HCT116 (cell line): ENCODE measurements at regions not wholly inside any gene's neighbourhood (a gene's known extent, or its start where the extent isn't known, plus 50 kb on each side); places are given as distances from the start of the nearest gene placed in this dataset.

Experiments
- ATAC-seq: fragments of 200-7000 bp; cut with Tn5 transposase; 2 replicates; pipeline ENCODE4 v1.9.1; 2020; ENCODE audit warnings: mild to moderate bottlenecking, moderate library complexity
- BruUV-seq: library from RNA; stranded (reverse); fragments of 400-500 nt; replicated peaks from 2 replicates; lab custom pipeline; 2021; lab: Mats Ljungman, UMichigan
- CTCF ChIA-PET: fragments of 300-600 bp; sonication (Branson Sonifier 250); formaldehyde crosslinking; loops from one replicate; lab custom pipeline; 2021; ENCODE audit warnings: antibody characterized with exemption; lab: Charles Lee
- POLR2A ChIA-PET: fragments of 300-600, 350-600 bp; sonication (Branson Sonifier 250); formaldehyde crosslinking; loops from one replicate; lab custom pipeline; 2021; ENCODE audit warnings: antibody characterized with exemption; lab: Charles Lee
- RAD21 ChIA-PET, 2 experiments: fragments of 300-600 bp; sonication (Branson Sonifier 250); formaldehyde crosslinking; loops; one replicate each; lab custom pipeline; 2023; ENCODE audit warnings: low total read pairs in 2 of 2; ENCODE audit not compliant: uncharacterized antibody in 2 of 2, unreplicated experiment in 2 of 2, low non-redundant PET in 1 of 2; lab: Charles Lee
- DNase-seq: peaks from one replicate; pipeline ENCODE4 v3.0.0-alpha.2; 2010; ENCODE audit warnings: low read depth, low spot score
- H2AFZ ChIP-seq: fragments of 200-600 bp; shearing (Covaris generic), sonication (generic); 2 replicates; pipeline ENCODE4 v1.6.1; 2017; ENCODE audit warnings: low read depth, mixed run types, mixed read lengths, antibody characterized with exemption, low read length; ENCODE audit not compliant: poor library complexity, severe bottlenecking
- H3K27ac ChIP-seq: 2 replicates; pipeline ENCODE4 v1.5.1; 2012; ENCODE audit warnings: low read depth, low read length
- H3K27me3 ChIP-seq: fragments of 200-600 bp; sonication (generic); 2 replicates; pipeline ENCODE4 v1.6.1; 2016; ENCODE audit warnings: mixed run types, low read length, mixed read lengths; ENCODE audit not compliant: insufficient read depth
- H3K36me3 ChIP-seq, 2 experiments: fragments of 200-500 bp in 1 of 2; fragments of 200-600 bp in 1 of 2; sonication (Bioruptor generic) in 1 of 2; sonication (generic) in 1 of 2; 2 replicates each; pipeline versions ENCODE4 v1.5.1 to v1.6.1; 2014 to 2016; ENCODE audit warnings: low read length in 2 of 2, inconsistent platforms in 1 of 2, mixed read lengths in 1 of 2, mixed run types in 1 of 2; ENCODE audit not compliant: insufficient read depth in 2 of 2, control insufficient read depth in 1 of 2
- H3K4me1 ChIP-seq, 2 experiments: fragments of 200-600 bp in 1 of 2; sonication (generic) in 1 of 2; 2 replicates each; pipeline versions ENCODE4 v1.5.1 to v1.6.1; 2012 to 2017; ENCODE audit warnings: low read length in 2 of 2, inconsistent platforms in 1 of 2, mild to moderate bottlenecking in 1 of 2, mixed read lengths in 1 of 2, mixed run types in 1 of 2, moderate library complexity in 1 of 2; ENCODE audit not compliant: insufficient read depth in 2 of 2, control insufficient read depth in 1 of 2
- H3K4me2 ChIP-seq: fragments of 200-600 bp; sonication (generic); 2 replicates; pipeline ENCODE4 v1.6.1; 2017; ENCODE audit warnings: mixed run types, low read length, mixed read lengths
- H3K4me3 ChIP-seq, 2 experiments: fragments of 200-600 bp in 1 of 2; sonication (generic) in 1 of 2; replicated peaks in 1 of 2; 2 replicates each; pipeline ENCODE4 v1.5.1; 2011 to 2016; ENCODE audit warnings: low read length in 2 of 2, control low read depth in 1 of 2, low read depth in 1 of 2, mild to moderate bottlenecking in 1 of 2, mixed read lengths in 1 of 2, mixed run types in 1 of 2
- H3K79me2 ChIP-seq: fragments of 200-600 bp; sonication (generic); 2 replicates; pipeline ENCODE4 v1.6.1; 2017; ENCODE audit warnings: mild to moderate bottlenecking, mixed run types, low read length, moderate library complexity, mixed read lengths; ENCODE audit not compliant: insufficient read depth
- H3K9ac ChIP-seq: fragments of 200-600 bp; sonication (generic); 2 replicates; pipeline ENCODE4 v1.6.1; 2016; ENCODE audit warnings: low read length, mixed read lengths
- H3K9me2 ChIP-seq: fragments of 200-600 bp; sonication (generic), shearing (Covaris generic); 2 replicates; pipeline ENCODE4 v1.6.1; 2017; ENCODE audit warnings: mixed run types, mild to moderate bottlenecking, moderate library complexity; ENCODE audit not compliant: insufficient read depth
- H3K9me3 ChIP-seq, 2 experiments: fragments of 200-500 bp in 1 of 2; fragments of 200-600 bp in 1 of 2; sonication (Bioruptor generic) in 1 of 2; sonication (generic) in 1 of 2; 2 replicates each; pipeline ENCODE4 v1.6.1; 2014 to 2017; ENCODE audit warnings: low read length in 2 of 2, mixed read lengths in 2 of 2, inconsistent platforms in 1 of 2, low read depth in 1 of 2, mild to moderate bottlenecking in 1 of 2, mixed run types in 1 of 2, moderate library complexity in 1 of 2; ENCODE audit not compliant: control insufficient read depth in 1 of 2, insufficient read depth in 1 of 2
- H4K20me1 ChIP-seq: fragments of 200-600 bp; sonication (generic), shearing (Covaris generic); 2 replicates; pipeline ENCODE4 v1.6.1; 2017; ENCODE audit warnings: mixed run types, mild to moderate bottlenecking, moderate library complexity; ENCODE audit not compliant: insufficient read depth
- ATF3 ChIP-seq: IDR thresholded peaks from 2 replicates; pipeline ENCODE4 v1.6.1; 2012
- CEBPB ChIP-seq: IDR thresholded peaks from 2 replicates; pipeline ENCODE4 v1.6.1; 2012; ENCODE audit warnings: low read depth
- EZH2 ChIP-seq: fragments of 200-600 bp; sonication (generic); IDR thresholded peaks from 2 replicates; pipeline ENCODE4 v1.6.1; 2017; ENCODE audit warnings: antibody characterized with exemption, mixed run types
- FOSL1 ChIP-seq: IDR thresholded peaks from 2 replicates; pipeline ENCODE4 v1.6.1; 2012; ENCODE audit warnings: low read depth
- JUND ChIP-seq: IDR thresholded peaks from 2 replicates; pipeline ENCODE4 v1.6.1; 2012
- RAD21 ChIP-seq: IDR thresholded peaks from 2 replicates; pipeline ENCODE4 v1.6.1; 2012; ENCODE audit warnings: low read depth, mild to moderate bottlenecking
- REST ChIP-seq: IDR thresholded peaks from 2 replicates; pipeline ENCODE4 v1.6.1; 2012; ENCODE audit warnings: low read depth
- SIN3A ChIP-seq: IDR thresholded peaks from 2 replicates; pipeline ENCODE4 v1.6.1; 2012; ENCODE audit warnings: low read depth
- SP1 ChIP-seq: IDR thresholded peaks from 2 replicates; pipeline ENCODE4 v1.6.1; 2012; ENCODE audit warnings: low read depth
- SRF ChIP-seq: IDR thresholded peaks from 2 replicates; pipeline ENCODE4 v1.6.1; 2012; ENCODE audit warnings: low read depth
- YY1 ChIP-seq: IDR thresholded peaks from 2 replicates; pipeline ENCODE4 v1.6.1; 2011; ENCODE audit warnings: low read length, low read depth, moderate library complexity, mild to moderate bottlenecking; ENCODE audit not compliant: insufficient replicate concordance; ENCODE audit errors: extremely low read depth
- intact Hi-C: fragments of 100-400 bp; cut with micrococcal nuclease; formaldehyde crosslinking; loops from 2 replicates; pipeline ENCODE4 v1.10.0; 2022
- TF ChIP-seq, protein P1 (sequence below): IDR thresholded peaks from 2 replicates; pipeline ENCODE4 v1.6.1; 2012
- TF ChIP-seq, protein P2 (sequence below): IDR thresholded peaks from 2 replicates; pipeline ENCODE4 v1.6.1; 2011; ENCODE audit warnings: mild to moderate bottlenecking, low read length, moderate library complexity; ENCODE audit not compliant: insufficient replicate concordance; ENCODE audit errors: extremely low read depth

- no peak for TF ChIP-seq SIN3A
- TF ChIP-seq REST: no peak
- TF ChIP-seq SP1: no peak
- TF ChIP-seq YY1: no peak
- TF ChIP-seq, protein P1, sequence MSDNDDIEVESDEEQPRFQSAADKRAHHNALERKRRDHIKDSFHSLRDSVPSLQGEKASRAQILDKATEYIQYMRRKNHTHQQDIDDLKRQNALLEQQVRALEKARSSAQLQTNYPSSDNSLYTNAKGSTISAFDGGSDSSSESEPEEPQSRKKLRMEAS: no peak
- no peak for TF ChIP-seq EZH2
- no peak for TF ChIP-seq SRF
- no peak for TF ChIP-seq ATF3
- no peak for TF ChIP-seq RAD21
- no peak for TF ChIP-seq JUND
- TF ChIP-seq, protein P2, sequence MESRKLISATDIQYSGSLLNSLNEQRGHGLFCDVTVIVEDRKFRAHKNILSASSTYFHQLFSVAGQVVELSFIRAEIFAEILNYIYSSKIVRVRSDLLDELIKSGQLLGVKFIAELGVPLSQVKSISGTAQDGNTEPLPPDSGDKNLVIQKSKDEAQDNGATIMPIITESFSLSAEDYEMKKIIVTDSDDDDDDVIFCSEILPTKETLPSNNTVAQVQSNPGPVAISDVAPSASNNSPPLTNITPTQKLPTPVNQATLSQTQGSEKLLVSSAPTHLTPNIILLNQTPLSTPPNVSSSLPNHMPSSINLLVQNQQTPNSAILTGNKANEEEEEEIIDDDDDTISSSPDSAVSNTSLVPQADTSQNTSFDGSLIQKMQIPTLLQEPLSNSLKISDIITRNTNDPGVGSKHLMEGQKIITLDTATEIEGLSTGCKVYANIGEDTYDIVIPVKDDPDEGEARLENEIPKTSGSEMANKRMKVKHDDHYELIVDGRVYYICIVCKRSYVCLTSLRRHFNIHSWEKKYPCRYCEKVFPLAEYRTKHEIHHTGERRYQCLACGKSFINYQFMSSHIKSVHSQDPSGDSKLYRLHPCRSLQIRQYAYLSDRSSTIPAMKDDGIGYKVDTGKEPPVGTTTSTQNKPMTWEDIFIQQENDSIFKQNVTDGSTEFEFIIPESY: no peak
- no peak for TF ChIP-seq FOSL1
- TF ChIP-seq CEBPB: no peak
- TF ChIP-seq, all 23 proteins: peak for 0
- POLR2A ChIA-PET: no interaction called here
- no peak overlapping the region for H2AFZ ChIP-seq
- no peak for DNase-seq
- CTCF ChIA-PET: no interaction called here
- no TSS peak for BruUV-seq
- RAD21 ChIA-PET: no interaction called here
- no peaks in the 10 kb centered on the region for H4K20me1 ChIP-seq
- no peaks in the 10 kb centered on the region for H3K79me2 ChIP-seq
- no peak overlapping the region for H3K4me2 ChIP-seq
- H3K9ac ChIP-seq: no peak overlapping the region
- no peaks in the 10 kb centered on the region for H3K9me2 ChIP-seq
- no peaks in the 10 kb centered on the region for H3K27me3 ChIP-seq
- ATAC-seq: no peak
- intact Hi-C loops: no loop called here
- H3K4me1 ChIP-seq: no peaks in the 10 kb centered on the region
- no peaks in the 10 kb centered on the region for H3K9me3 ChIP-seq
- no peaks in the 10 kb centered on the region for H3K36me3 ChIP-seq
- no peak overlapping the region for H3K27ac ChIP-seq
- no peak overlapping the region for H3K4me3 ChIP-seq
Measured at GRCh38 chr3:25895443-25895842, 105.6 kb downstream of the OXSM start.
